Prostate gland (tissue), 2 donors: ENCODE measurements at regions not wholly inside any gene's neighbourhood (a gene's known extent, or its start where the extent isn't known, plus 50 kb on each side); places are given as distances from the start of the nearest gene placed in this dataset.

Source experiments
- DNase-seq: peaks from one replicate; pipeline ENCODE4 v3.0.0-alpha.2; 2019; ENCODE audit warnings: low spot score
- H3K27ac ChIP-seq, 2 donors: fragments of 200-600 bp; sonication (generic); 2 replicates each; pipeline ENCODE4 v1.5.1; 2017 to 2019
- H3K27me3 ChIP-seq: fragments of 200-600 bp; sonication (generic); replicated peaks from 2 replicates; pipeline ENCODE4 v1.5.1; 2019; ENCODE audit not compliant: insufficient read depth
- H3K36me3 ChIP-seq, 2 donors: fragments of 200-600 bp; sonication (generic); 1 replicate in 1 of 2; 2 replicates in 1 of 2; pipeline versions ENCODE4 v1.5.1 to v1.8.1; 2017 to 2019
- H3K4me1 ChIP-seq: fragments of 200-600 bp; sonication (generic); replicated peaks from 2 replicates; pipeline ENCODE4 v1.5.1; 2019
- H3K4me3 ChIP-seq, 2 donors: fragments of 200-600 bp; sonication (generic); 2 replicates each; pipeline ENCODE4 v1.5.1; 2017 to 2019
- H3K9me3 ChIP-seq: fragments of 200-600 bp; sonication (generic); 2 replicates; pipeline ENCODE4 v1.5.1; 2017
- POLR2A ChIP-seq: fragments of 450-650 bp; IDR thresholded peaks from one replicate; pipeline ENCODE4 v1.6.1; 2016; ENCODE audit warnings: antibody characterized with exemption, mild to moderate bottlenecking
- POLR2AphosphoS5 ChIP-seq: sonication (generic); formaldehyde crosslinking; IDR thresholded peaks from one replicate; pipeline ENCODE4 v1.6.1; 2017; ENCODE audit warnings: antibody characterized with exemption
- WGBS: methylation state at CpG from one replicate; pipeline ENCODE4 v1.1.5; 2018; 5-methylcytosine and 5-hydroxymethylcytosine counted together
- intact Hi-C: fragments of 100-400 bp; cut with DNase I; formaldehyde crosslinking; loops from one replicate; pipeline ENCODE4 v1.14.2; 2022
- TF ChIP-seq, protein P1 (sequence below), 4 experiments: fragments of 200-600 bp in 2 of 4; fragments of 450-650 bp in 2 of 4; sonication (generic) in 2 of 4; IDR thresholded peaks; 1 replicate in 3 of 4; 2 replicates in 1 of 4; pipeline ENCODE4 v1.5.1; 2016 to 2019; ENCODE audit warnings: antibody characterized with exemption in 4 of 4, mild to moderate bottlenecking in 2 of 4, moderate library complexity in 2 of 4

DNA sequence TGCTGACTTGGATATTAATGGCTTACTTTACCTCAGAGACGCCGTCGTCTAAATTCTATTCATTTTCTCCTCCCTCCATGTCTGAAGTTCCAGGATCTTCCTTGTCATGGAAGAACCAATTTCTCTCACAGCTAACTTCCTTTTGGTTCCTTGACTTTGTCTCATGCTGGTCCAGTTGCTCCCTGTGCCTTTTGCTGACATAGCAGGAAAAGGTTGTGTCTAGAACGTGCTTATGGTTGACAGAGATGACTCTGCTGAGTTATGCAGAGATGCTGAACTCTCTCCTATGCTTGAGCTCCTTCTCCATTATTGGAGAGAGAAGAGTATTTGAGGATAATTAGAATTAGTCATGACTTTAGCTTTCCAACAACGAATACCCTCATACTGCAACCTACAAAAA lies 1338.9 kb downstream of the MAT2B start:
- intact Hi-C loops: no loop called here
- TF ChIP-seq, protein P1, sequence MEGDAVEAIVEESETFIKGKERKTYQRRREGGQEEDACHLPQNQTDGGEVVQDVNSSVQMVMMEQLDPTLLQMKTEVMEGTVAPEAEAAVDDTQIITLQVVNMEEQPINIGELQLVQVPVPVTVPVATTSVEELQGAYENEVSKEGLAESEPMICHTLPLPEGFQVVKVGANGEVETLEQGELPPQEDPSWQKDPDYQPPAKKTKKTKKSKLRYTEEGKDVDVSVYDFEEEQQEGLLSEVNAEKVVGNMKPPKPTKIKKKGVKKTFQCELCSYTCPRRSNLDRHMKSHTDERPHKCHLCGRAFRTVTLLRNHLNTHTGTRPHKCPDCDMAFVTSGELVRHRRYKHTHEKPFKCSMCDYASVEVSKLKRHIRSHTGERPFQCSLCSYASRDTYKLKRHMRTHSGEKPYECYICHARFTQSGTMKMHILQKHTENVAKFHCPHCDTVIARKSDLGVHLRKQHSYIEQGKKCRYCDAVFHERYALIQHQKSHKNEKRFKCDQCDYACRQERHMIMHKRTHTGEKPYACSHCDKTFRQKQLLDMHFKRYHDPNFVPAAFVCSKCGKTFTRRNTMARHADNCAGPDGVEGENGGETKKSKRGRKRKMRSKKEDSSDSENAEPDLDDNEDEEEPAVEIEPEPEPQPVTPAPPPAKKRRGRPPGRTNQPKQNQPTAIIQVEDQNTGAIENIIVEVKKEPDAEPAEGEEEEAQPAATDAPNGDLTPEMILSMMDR (IDR thresholded peaks at IDR 0.05): no peak
- no peak for TF ChIP-seq POLR2AphosphoS5
- TF ChIP-seq POLR2A: no peak

DNA sequence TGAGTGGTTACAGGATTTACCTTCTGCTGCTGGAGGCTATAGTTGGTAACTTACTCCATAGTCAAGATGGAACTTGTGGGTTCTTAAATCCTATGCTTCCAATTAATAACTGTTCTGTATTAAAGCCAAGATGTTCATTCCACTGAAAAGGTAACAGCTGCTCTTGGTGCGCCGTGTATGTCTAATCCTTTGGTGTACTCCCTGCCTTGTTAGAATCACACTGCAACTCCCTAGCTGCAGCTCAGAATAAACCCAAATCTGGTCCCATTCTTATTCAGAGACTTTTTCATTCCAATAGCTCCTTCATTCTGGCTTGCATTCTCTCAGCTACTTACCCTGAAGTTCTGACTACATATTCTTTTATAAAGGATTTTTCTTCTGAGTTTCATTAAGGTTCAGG lies 1355.5 kb downstream of the MAT2B start:
- no peak for DNase-seq
- no peak for TF ChIP-seq POLR2A
- TF ChIP-seq, protein P1 (IDR thresholded peaks at IDR 0.05): no peak
- intact Hi-C loops: no loop called here
- Histone ChIP-seq H3K27me3 (no peaks in the 10 kb centered on the region), H3K4me3 (no peak overlapping the region), H3K4me1 (no peaks in the 10 kb centered on the region), H3K9me3 (no peaks in the 10 kb centered on the region), H3K36me3 (no peaks in the 10 kb centered on the region), H3K27ac (no peak overlapping the region)
- WGBS: 70% methylated on average over 2 of the region's 2 CpGs

More for the DNA sequence above, 1338.9 kb downstream of the MAT2B start:
- Histone ChIP-seq H3K27ac (no peak overlapping the region), H3K36me3 (no peaks in the 10 kb centered on the region), H3K4me3 (no peak overlapping the region), H3K27me3 (no peaks in the 10 kb centered on the region), H3K4me1 (no peaks in the 10 kb centered on the region), H3K9me3 (no peaks in the 10 kb centered on the region)
- DNase-seq: no peak
- 96% methylated on average over 5 of the region's 5 CpGs for whole genome bisulfite sequencing

DNA sequence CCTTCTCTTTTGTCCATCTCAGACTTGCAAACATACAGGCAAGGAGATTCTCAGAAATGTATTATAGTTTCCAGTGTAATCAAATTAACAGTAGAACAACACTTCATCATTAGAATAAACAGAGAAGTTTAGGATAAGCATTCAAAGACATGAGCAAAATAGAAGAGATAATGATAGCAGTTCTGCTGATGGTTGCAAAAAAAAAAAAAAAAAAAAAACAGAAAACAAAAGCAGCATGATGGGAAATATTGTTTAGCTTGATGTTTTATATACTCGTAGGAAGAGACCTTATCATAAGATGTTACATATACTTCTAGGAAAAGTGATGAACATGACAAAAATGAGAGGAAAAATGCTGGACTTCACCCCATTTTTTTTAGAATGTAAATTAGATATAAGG lies 1356.2 kb downstream of the MAT2B start:
- H3K27ac ChIP-seq: no peak overlapping the region
- H3K9me3 ChIP-seq: no peaks in the 10 kb centered on the region
- no peaks in the 10 kb centered on the region for H3K4me1 ChIP-seq
- H3K27me3 ChIP-seq: no peaks in the 10 kb centered on the region
- no peak for DNase-seq
- TF ChIP-seq POLR2AphosphoS5 (no peak), POLR2A (no peak)
- TF ChIP-seq, protein P1 (IDR thresholded peaks at IDR 0.05): no peak
- WGBS: 77% methylated on average over 1 of the region's 1 CpG
- H3K4me3 ChIP-seq: no peak overlapping the region
- intact Hi-C loops: no loop called here
- no peaks in the 10 kb centered on the region for H3K36me3 ChIP-seq

DNA sequence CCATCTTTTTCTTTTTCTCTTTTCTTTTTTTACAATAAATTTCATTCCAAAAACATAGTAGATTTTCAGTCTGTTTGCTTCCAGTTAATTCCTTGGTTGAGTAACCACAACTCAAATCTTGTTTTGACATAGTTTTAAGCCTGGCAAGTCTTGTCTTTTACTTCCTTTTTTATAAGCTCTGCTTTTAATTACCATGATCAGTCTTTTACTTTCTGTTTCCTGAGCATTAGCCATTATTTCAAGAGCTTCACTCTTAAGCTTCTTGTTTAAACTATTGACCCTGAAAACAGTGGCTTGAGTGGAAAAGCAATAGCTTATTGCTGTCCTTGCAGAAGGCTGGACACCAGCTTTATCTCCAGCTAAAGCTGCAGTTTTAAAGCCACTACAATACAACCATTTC lies 1363.3 kb downstream of the MAT2B start:
- no peak overlapping the region for H3K4me3 ChIP-seq
- no peaks in the 10 kb centered on the region for H3K9me3 ChIP-seq
- no peaks in the 10 kb centered on the region for H3K27me3 ChIP-seq
- no peaks in the 10 kb centered on the region for H3K4me1 ChIP-seq
- no peak overlapping the region for H3K27ac ChIP-seq
- intact Hi-C loops: no loop called here
- no peaks in the 10 kb centered on the region for H3K36me3 ChIP-seq
- DNase-seq: no peak
- TF ChIP-seq POLR2AphosphoS5 (no peak), POLR2A (no peak)
- TF ChIP-seq, protein P1 (IDR thresholded peaks at IDR 0.05): no peak

DNA sequence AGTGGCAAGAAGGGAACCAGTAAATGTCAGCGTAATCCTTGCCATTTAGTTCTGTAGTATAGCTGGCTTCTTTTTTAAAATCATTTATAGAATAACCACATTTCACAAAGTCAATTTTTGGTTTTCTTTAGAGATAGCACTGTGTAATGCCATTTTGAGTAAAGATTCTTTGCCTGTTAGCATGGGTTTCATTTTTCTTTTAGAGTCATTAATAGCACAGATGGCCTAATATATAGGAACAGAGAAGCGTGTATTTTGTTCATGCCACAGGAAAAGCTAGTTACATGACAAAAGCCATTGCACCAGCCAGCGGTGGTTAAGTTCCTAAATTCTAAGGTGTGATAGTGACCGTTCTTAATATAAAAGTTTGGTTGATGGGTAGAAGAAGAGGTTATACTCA lies 1363.9 kb downstream of the MAT2B start:
- TF ChIP-seq POLR2AphosphoS5 (no peak), POLR2A (no peak)
- TF ChIP-seq, protein P1 (IDR thresholded peaks at IDR 0.05): no peak
- WGBS: 78% methylated on average over 4 of the region's 4 CpGs
- no peak for DNase-seq
- no peaks in the 10 kb centered on the region for H3K4me1 ChIP-seq
- H3K4me3 ChIP-seq: no peak overlapping the region
- no peak overlapping the region for H3K27ac ChIP-seq
- no peaks in the 10 kb centered on the region for H3K27me3 ChIP-seq
- H3K9me3 ChIP-seq: no peaks in the 10 kb centered on the region
- H3K36me3 ChIP-seq: no peaks in the 10 kb centered on the region
- intact Hi-C loops: no loop called here
